Breast epithelium (tissue), 3 donors: ENCODE measurements at regions not wholly inside any gene's neighbourhood (a gene's known extent, or its start where the extent isn't known, plus 50 kb on each side); places are given as distances from the start of the nearest gene placed in this dataset.

ENCODE experiments used
- CTCF ChIP-seq, 3 donors: fragments of 450-650 bp; IDR thresholded peaks; one replicate each; pipeline ENCODE4 v1.5.1; 2016 to 2017; ENCODE audit warnings: antibody characterized with exemption in 3 of 3, mild to moderate bottlenecking in 3 of 3, moderate library complexity in 3 of 3
- POLR2A ChIP-seq: fragments of 450-650 bp; IDR thresholded peaks from one replicate; pipeline ENCODE4 v1.6.1; 2016; ENCODE audit warnings: antibody characterized with exemption, mild to moderate bottlenecking, moderate library complexity

GRCh38 chr4:159547645-159548308 is 444.9 kb downstream of the RAPGEF2 start:
- TF ChIP-seq CTCF (IDR thresholded peaks at IDR 0.05) = no peak
- no peak for TF ChIP-seq POLR2A
